SK-N-SH (cell line): ENCODE measurements at regions not wholly inside any gene's neighbourhood (a gene's known extent, or its start where the extent isn't known, plus 50 kb on each side); places are given as distances from the start of the nearest gene placed in this dataset.

Source experiments
- CHD2 ChIP-seq: fragments of 150-350 bp; IDR thresholded peaks from 2 replicates; pipeline ENCODE4 v1.6.1; 2018; ENCODE audit warnings: low read length; ENCODE audit not compliant: partially characterized antibody
- CTCF ChIP-seq: fragments of 200-600 bp; sonication (generic); IDR thresholded peaks from 2 replicates; pipeline ENCODE4 v1.6.1; 2017; ENCODE audit warnings: antibody characterized with exemption, mild to moderate bottlenecking, moderate library complexity
- FOXJ3 ChIP-seq: sonication (generic); formaldehyde crosslinking; IDR thresholded peaks from 2 replicates; pipeline ENCODE4 v1.5.1; 2020; ENCODE audit warnings: mild to moderate bottlenecking, missing genetic modification reagents
- MEF2A ChIP-seq: IDR thresholded peaks from 2 replicates; pipeline ENCODE4 v1.4.0; 2012; ENCODE audit warnings: low read depth, borderline replicate concordance
- RFX5 ChIP-seq: IDR thresholded peaks from 2 replicates; pipeline ENCODE4 v1.6.1; 2012; ENCODE audit warnings: mild to moderate bottlenecking, improper control_type of control experiment, low read length
- SIN3A ChIP-seq: IDR thresholded peaks from 2 replicates; pipeline ENCODE4 v1.6.1; 2012; ENCODE audit warnings: low read depth, mild to moderate bottlenecking, low read length, moderate library complexity, borderline replicate concordance
- TAF1 ChIP-seq: IDR thresholded peaks from 2 replicates; pipeline ENCODE4 v1.6.1; 2012; ENCODE audit warnings: low read depth, mild to moderate bottlenecking, low read length, moderate library complexity, borderline replicate concordance
- TF ChIP-seq, protein P1 (sequence below): fragments of 150-350 bp; IDR thresholded peaks from 2 replicates; pipeline ENCODE4 v1.6.1; 2017; ENCODE audit warnings: antibody characterized with exemption, low read length, low read depth, borderline replicate concordance

- TF ChIP-seq CHD2: no peak
- no peak for TF ChIP-seq CTCF
- TF ChIP-seq FOXJ3 (CRISPR knock-in tag): no peak
- no peak for TF ChIP-seq TAF1
- TF ChIP-seq SIN3A: no peak
- no peak for TF ChIP-seq RFX5
- TF ChIP-seq MEF2A: no peak
- TF ChIP-seq, protein P1, sequence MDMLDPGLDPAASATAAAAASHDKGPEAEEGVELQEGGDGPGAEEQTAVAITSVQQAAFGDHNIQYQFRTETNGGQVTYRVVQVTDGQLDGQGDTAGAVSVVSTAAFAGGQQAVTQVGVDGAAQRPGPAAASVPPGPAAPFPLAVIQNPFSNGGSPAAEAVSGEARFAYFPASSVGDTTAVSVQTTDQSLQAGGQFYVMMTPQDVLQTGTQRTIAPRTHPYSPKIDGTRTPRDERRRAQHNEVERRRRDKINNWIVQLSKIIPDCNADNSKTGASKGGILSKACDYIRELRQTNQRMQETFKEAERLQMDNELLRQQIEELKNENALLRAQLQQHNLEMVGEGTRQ: no peak
These were observed 451.1 kb downstream of the BRINP1 start for GRCh38 chr9:118918180-118918579.
